ENCODE measurements at regions not wholly inside any gene's neighbourhood (a gene's known extent, or its start where the extent isn't known, plus 50 kb on each side); places are given as distances from the start of the nearest gene placed in this dataset.

GRCh38 chr11:95661162-95661561 is 128.4 kb downstream of the FAM76B start:
- CTCF ChIA-PET, result no interaction called here
- no peak for ATAC-seq (ENCODE audit: low read depth)

More at GRCh38 chr11:95661162-95661561, 128.4 kb downstream of the FAM76B start:
- POLR2A ChIA-PET (ENCODE audit: unreplicated experiment), result no interaction called here
- TF ChIP-seq USF2 (IDR thresholded peaks at IDR 0.05; ENCODE audit: low read depth, low read length) (no peak), MXI1 (IDR thresholded peaks at IDR 0.05; ENCODE audit: borderline replicate concordance, low read depth, low read length) (no peak), MAZ (IDR thresholded peaks at IDR 0.05; ENCODE audit: borderline replicate concordance, low read depth, low read length) (no peak), MAFK (IDR thresholded peaks at IDR 0.05; ENCODE audit: low read depth, low read length) (no peak), SMC3 (IDR thresholded peaks at IDR 0.05; ENCODE audit: low read depth, low read length) (no peak), BHLHE40 (IDR thresholded peaks at IDR 0.05; ENCODE audit: low read depth, low read length) (no peak), CTCF (conservative IDR thresholded peaks at IDR 0.05; ENCODE audit: low read depth, low read length) (no peak), RAD21 (IDR thresholded peaks at IDR 0.05; ENCODE audit: low read length) (no peak)
- H4K8ac ChIP-seq (ENCODE audit: low read depth in 2 of 2, low read length in 2 of 2), result no peak overlapping the region
- no peak overlapping the region for H3K4me3 ChIP-seq (ENCODE audit: insufficient read depth, low read depth, low read length)
- H2BK120ac ChIP-seq (ENCODE audit: low read depth, low read length), result no peak overlapping the region
- H3K9me1 ChIP-seq (ENCODE audit: insufficient read depth, low read length), result no peaks in the 10 kb centered on the region
- BruUV-seq (replicated peaks), result no TSS peak
- dilution Hi-C loops (cut with HindIII; ENCODE audit: low sequenced_read_pairs, unreplicated experiment) (no loop called here), intact Hi-C loops (cut with micrococcal nuclease) (no loop called here), in situ Hi-C loops (cut with MboI; ENCODE audit: low sequenced_read_pairs) (no loop called here)
- no peaks in the 10 kb centered on the region for H4K20me1 ChIP-seq (ENCODE audit: insufficient read depth, low read length)
- WGBS, 2 experiments (ENCODE audit: extremely low coverage in 2 of 2, insufficient read length in 1 of 2), result no CpG with 5 or more reads among the region's 2 CpGs
- no peak overlapping the region for H3K18ac ChIP-seq (ENCODE audit: low read depth, low read length)
- no peak overlapping the region for H2BK15ac ChIP-seq (ENCODE audit: low read depth, low read length)
- H3K27ac ChIP-seq (ENCODE audit: insufficient read depth, low read length), result no peak overlapping the region
- H4K5ac ChIP-seq (ENCODE audit: low read depth, low read length), result no peak overlapping the region
- H3K36me3 ChIP-seq (ENCODE audit: control insufficient read depth, insufficient read depth, low read length), result no peaks in the 10 kb centered on the region
- no peak overlapping the region for H3K56ac ChIP-seq (ENCODE audit: extremely low read depth, insufficient read depth, low read length)
- no peak overlapping the region for H3K14ac ChIP-seq (replicated peaks; ENCODE audit: low read depth, low read length)
- H3K4ac ChIP-seq (ENCODE audit: low read depth, low read length), result no peak overlapping the region
- no peak overlapping the region for H3K9ac ChIP-seq (ENCODE audit: low read depth, low read length)
- peak; percentile 6 for DNase-seq
- H2BK20ac ChIP-seq (ENCODE audit: low read depth, low read length), result no peak overlapping the region
- H4K91ac ChIP-seq (ENCODE audit: insufficient read depth, low read depth, low read length), result no peak overlapping the region
- no peaks in the 10 kb centered on the region for H3K27me3 ChIP-seq (ENCODE audit: control insufficient read depth, insufficient read depth, low read length)
- H2BK5ac ChIP-seq (ENCODE audit: low read depth, low read length, poor library complexity, severe bottlenecking), result no peak overlapping the region
- no peak overlapping the region for H2AFZ ChIP-seq (replicated peaks; ENCODE audit: low read length, poor library complexity)
- no peaks in the 10 kb centered on the region for H3K9me3 ChIP-seq (ENCODE audit: control insufficient read depth, insufficient read depth, low read length)
- no peak overlapping the region for H2AK5ac ChIP-seq (ENCODE audit: low read depth, low read length)
- no peak overlapping the region for H3K4me2 ChIP-seq (ENCODE audit: low read depth, low read length)
- H3K79me1 ChIP-seq (ENCODE audit: low read depth in 1 of 2, low read length in 2 of 2), result no peaks in the 10 kb centered on the region
- no peak overlapping the region for H2AK9ac ChIP-seq (replicated peaks; ENCODE audit: low read depth, low read length, poor library complexity)
- peaks cover 2% of the 10 kb centered on the region for H3K4me1 ChIP-seq (ENCODE audit: control insufficient read depth, insufficient read depth, low read length)
- no peak overlapping the region for H3K23ac ChIP-seq (ENCODE audit: low read depth, low read length)

Data from IMR-90 (cell line).